OCI-LY3 (cell line): ENCODE measurements at regions not wholly inside any gene's neighbourhood (a gene's known extent, or its start where the extent isn't known, plus 50 kb on each side); places are given as distances from the start of the nearest gene placed in this dataset.

Source experiments
- EZH2phosphoT487 ChIP-seq: fragments of 200-600 bp; shearing (Covaris generic); IDR thresholded peaks from 2 replicates; pipeline ENCODE4 v1.6.1; 2018; ENCODE audit warnings: antibody characterized with exemption, mixed run types, low read depth
- TF ChIP-seq, protein P1 (sequence below): fragments of 200-600, 300-600 bp; sonication (generic); IDR thresholded peaks from 2 replicates; pipeline ENCODE4 v1.5.1; 2014; ENCODE audit warnings: antibody characterized with exemption, low read length, low read depth

DNA sequence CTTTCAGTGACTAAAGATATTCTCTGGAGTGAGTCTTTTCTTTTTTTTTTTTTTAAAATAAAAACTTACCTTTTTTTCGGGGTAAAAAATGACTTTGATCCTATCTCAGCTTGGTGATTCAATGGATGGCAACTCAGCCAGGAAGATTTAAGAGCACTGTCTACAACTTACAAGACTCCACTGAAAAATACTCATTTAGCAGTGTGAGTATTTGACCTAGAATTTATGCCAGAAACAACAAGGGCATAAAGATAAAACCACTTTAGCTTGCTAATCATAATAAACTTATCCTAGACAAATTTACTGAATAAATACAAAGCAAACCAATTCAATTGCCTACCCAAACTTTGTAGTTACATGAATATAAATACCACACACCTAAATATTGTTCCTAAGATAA lies 446.6 kb downstream of the RPS29 start:
- TF ChIP-seq, protein P1, sequence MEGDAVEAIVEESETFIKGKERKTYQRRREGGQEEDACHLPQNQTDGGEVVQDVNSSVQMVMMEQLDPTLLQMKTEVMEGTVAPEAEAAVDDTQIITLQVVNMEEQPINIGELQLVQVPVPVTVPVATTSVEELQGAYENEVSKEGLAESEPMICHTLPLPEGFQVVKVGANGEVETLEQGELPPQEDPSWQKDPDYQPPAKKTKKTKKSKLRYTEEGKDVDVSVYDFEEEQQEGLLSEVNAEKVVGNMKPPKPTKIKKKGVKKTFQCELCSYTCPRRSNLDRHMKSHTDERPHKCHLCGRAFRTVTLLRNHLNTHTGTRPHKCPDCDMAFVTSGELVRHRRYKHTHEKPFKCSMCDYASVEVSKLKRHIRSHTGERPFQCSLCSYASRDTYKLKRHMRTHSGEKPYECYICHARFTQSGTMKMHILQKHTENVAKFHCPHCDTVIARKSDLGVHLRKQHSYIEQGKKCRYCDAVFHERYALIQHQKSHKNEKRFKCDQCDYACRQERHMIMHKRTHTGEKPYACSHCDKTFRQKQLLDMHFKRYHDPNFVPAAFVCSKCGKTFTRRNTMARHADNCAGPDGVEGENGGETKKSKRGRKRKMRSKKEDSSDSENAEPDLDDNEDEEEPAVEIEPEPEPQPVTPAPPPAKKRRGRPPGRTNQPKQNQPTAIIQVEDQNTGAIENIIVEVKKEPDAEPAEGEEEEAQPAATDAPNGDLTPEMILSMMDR: no peak
- TF ChIP-seq EZH2phosphoT487: no peak
